RWPE2 (cell line): ENCODE measurements at regions not wholly inside any gene's neighbourhood (a gene's known extent, or its start where the extent isn't known, plus 50 kb on each side); places are given as distances from the start of the nearest gene placed in this dataset.

Experiments
- ATAC-seq: fragments of 200-7000 bp; cut with Tn5 transposase; 3 replicates; pipeline ENCODE4 v1.9.1; 2021; ENCODE audit warnings: low read depth
- DNase-seq: peaks from one replicate; pipeline ENCODE4 v3.0.0-alpha.2; 2020; ENCODE audit warnings: low spot score
- H3K27ac ChIP-seq: fragments of 450-650 bp; 2 replicates; pipeline ENCODE4 v1.5.1; 2017; ENCODE audit warnings: mild to moderate bottlenecking; ENCODE audit not compliant: poor library complexity, severe bottlenecking
- H3K27me3 ChIP-seq: fragments of 250-450 bp; sonication (Bioruptor Pico); 2 replicates; pipeline ENCODE4 v1.5.1; 2021; ENCODE audit warnings: mild to moderate bottlenecking, moderate library complexity; ENCODE audit not compliant: insufficient read depth, poor library complexity, severe bottlenecking
- H3K36me3 ChIP-seq: fragments of 250-450 bp; sonication (Bioruptor Pico); 2 replicates; pipeline ENCODE4 v1.5.1; 2020; ENCODE audit warnings: low read depth, mild to moderate bottlenecking, moderate library complexity
- H3K4me1 ChIP-seq: fragments of 250-450 bp; sonication (Bioruptor Pico); 2 replicates; pipeline ENCODE4 v1.5.1; 2021; ENCODE audit warnings: mild to moderate bottlenecking, moderate library complexity; ENCODE audit not compliant: insufficient read depth, poor library complexity, severe bottlenecking
- H3K4me3 ChIP-seq: fragments of 250-450 bp; sonication (Bioruptor Pico); 2 replicates; pipeline ENCODE4 v1.5.1; 2021; ENCODE audit warnings: mild to moderate bottlenecking, moderate library complexity; ENCODE audit not compliant: severe bottlenecking
- H3K9me3 ChIP-seq: fragments of 250-450 bp; sonication (Bioruptor Pico); 2 replicates; pipeline ENCODE4 v1.5.1; 2021; ENCODE audit warnings: mild to moderate bottlenecking, moderate library complexity; ENCODE audit not compliant: severe bottlenecking
- TF ChIP-seq, protein P1 (sequence below): fragments of 450-650 bp; IDR thresholded peaks from one replicate; pipeline ENCODE4 v1.5.1; 2017; ENCODE audit warnings: mild to moderate bottlenecking, moderate library complexity; ENCODE audit not compliant: poor library complexity, severe bottlenecking

DNA sequence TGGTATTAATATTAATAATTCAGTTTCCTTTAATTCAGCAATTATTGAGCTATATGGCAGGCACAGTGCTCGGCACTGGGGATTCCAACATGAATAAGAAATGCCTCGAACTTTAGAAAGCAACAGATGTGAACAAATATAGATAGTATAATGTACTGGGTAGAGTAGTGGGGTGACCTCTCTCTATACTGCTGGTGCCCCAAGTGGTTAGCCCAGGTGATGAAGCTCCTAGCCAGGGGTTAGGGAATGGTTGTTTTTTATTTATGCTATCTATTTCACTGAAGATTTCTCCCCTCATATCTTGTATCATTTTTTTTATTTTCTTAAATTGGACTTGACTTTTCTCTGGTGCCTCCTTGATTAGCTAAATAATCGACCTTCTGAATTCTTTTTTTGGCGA is 62.1 kb downstream of the BHLHE40 start:
- no peaks in the 10 kb centered on the region for H3K27me3 ChIP-seq
- ATAC-seq (no peak), DNase-seq (no peak)
- H3K4me1 ChIP-seq = no peaks in the 10 kb centered on the region
- TF ChIP-seq, protein P1, sequence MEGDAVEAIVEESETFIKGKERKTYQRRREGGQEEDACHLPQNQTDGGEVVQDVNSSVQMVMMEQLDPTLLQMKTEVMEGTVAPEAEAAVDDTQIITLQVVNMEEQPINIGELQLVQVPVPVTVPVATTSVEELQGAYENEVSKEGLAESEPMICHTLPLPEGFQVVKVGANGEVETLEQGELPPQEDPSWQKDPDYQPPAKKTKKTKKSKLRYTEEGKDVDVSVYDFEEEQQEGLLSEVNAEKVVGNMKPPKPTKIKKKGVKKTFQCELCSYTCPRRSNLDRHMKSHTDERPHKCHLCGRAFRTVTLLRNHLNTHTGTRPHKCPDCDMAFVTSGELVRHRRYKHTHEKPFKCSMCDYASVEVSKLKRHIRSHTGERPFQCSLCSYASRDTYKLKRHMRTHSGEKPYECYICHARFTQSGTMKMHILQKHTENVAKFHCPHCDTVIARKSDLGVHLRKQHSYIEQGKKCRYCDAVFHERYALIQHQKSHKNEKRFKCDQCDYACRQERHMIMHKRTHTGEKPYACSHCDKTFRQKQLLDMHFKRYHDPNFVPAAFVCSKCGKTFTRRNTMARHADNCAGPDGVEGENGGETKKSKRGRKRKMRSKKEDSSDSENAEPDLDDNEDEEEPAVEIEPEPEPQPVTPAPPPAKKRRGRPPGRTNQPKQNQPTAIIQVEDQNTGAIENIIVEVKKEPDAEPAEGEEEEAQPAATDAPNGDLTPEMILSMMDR = no peak
- no peak overlapping the region for H3K4me3 ChIP-seq
- no peaks in the 10 kb centered on the region for H3K36me3 ChIP-seq
- H3K27ac ChIP-seq = no peak overlapping the region
- peaks cover 3% of the 10 kb centered on the region for H3K9me3 ChIP-seq

DNA sequence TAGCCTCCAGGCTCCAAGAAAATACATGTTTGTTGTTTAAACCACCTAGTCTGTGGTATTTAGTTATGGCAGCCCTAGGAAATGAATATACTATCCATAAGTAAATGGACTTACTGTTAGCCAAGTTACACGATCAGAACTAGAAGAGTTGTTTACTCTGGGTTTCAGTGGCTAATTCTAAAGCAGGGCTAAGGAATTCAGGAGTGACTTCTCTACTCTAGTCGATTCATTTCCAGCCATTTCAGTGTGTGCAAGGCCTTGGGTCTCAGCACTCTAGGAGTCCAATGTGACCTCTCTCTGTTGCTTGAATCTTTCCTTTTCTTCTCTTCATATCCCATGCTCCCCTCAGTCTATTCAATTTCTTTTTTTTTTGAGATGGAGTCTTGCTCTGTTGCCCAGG is 66.7 kb downstream of the BHLHE40 start:
- no peaks in the 10 kb centered on the region for H3K4me1 ChIP-seq
- H3K36me3 ChIP-seq = no peaks in the 10 kb centered on the region
- peaks cover 3% of the 10 kb centered on the region for H3K9me3 ChIP-seq
- ATAC-seq = no peak; the same call in 2 of the 3 replicates
- no peaks in the 10 kb centered on the region for H3K27me3 ChIP-seq
- TF ChIP-seq, protein P1 = no peak
- H3K27ac ChIP-seq = no peak overlapping the region
- DNase-seq = no peak
- no peak overlapping the region for H3K4me3 ChIP-seq

DNA sequence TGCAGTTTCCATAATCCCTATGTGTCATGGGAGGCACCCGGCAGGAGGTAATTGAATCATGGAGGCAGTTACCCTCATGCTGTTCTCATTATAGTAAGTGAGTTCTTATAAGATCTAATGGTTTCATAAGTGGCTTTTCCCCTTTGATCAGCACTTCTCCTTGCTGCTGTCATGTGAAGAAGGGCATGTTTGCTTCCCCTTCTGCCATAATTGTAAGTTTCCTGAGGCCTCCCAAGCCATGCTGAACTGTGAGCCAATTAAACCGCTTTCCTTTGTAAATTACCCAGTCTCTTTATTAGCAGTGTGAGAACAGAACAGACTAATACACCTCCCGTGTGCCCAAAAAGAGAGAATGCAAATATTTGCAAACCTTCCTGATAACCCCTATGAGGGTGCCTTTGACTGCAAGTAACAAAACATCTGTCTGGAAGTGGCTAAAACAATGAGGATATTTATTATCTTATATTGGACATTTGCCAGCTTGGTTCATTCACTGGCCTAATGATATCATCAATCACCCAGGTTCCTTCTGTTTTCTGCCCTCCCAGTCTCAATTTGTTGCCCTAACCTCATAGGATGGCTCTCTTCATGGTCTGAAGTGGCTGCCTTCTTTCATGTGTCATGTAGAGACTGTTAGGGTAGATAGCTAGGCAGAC is 68.7 kb downstream of the BHLHE40 start:
- no peak for ATAC-seq

DNA sequence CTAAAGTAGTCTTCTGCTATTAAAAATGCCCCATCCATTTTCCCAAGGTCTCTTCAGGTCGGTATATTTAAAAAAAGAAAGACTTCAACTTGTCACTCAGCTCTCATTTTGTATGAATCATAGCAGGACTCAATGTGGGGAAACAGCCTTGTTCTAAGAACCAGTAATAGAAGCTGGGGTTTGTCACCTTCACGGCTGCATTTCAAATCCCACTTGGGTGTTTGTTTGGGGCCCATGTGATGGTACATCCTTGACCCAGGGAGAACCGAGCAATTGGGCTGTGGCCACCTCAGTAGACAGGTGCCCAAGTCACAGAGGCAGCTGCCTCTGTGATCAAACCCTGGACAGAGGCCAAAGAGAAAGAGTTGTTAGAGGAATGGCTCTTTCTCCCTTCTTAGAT is 70.3 kb upstream of the ARL8B start:
- ATAC-seq = no peak
- no peaks in the 10 kb centered on the region for H3K27me3 ChIP-seq
- TF ChIP-seq, protein P1 = no peak
- H3K4me1 ChIP-seq = peaks cover 9% of the 10 kb centered on the region
- no peaks in the 10 kb centered on the region for H3K9me3 ChIP-seq
- no peak overlapping the region for H3K4me3 ChIP-seq
- no peaks in the 10 kb centered on the region for H3K36me3 ChIP-seq
- no peak for DNase-seq
- no peak overlapping the region for H3K27ac ChIP-seq

More for the DNA sequence above, 68.7 kb downstream of the BHLHE40 start:
- H3K4me1 ChIP-seq = peaks cover 3% of the 10 kb centered on the region
- DNase-seq = no peak
- H3K9me3 ChIP-seq = peaks cover 3% of the 10 kb centered on the region
- H3K27me3 ChIP-seq = no peaks in the 10 kb centered on the region
- no peak overlapping the region for H3K27ac ChIP-seq
- no peaks in the 10 kb centered on the region for H3K36me3 ChIP-seq
- H3K4me3 ChIP-seq = no peak overlapping the region
- TF ChIP-seq, protein P1 = no peak

DNA sequence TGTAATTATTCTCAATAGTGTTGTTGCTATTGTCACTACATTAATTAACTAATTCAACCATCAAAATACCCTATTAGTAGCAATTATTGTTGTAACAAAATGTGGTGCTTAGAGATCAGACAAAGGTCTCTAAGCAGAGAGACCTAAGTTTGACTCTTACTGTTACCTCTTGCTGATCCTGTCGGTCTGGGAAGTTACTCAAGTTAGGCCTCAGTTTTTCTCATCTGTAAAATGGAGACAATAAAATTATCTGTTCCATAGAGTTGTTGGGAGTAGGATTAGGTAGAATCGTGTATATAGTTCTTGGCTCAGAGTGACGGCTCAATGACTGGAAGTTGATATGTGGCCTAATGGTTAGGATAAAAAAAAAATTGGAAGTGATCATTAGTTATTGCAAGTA is 69.8 kb upstream of the ARL8B start:
- H3K4me3 ChIP-seq = no peak overlapping the region
- no peaks in the 10 kb centered on the region for H3K9me3 ChIP-seq
- peaks cover 9% of the 10 kb centered on the region for H3K4me1 ChIP-seq
- TF ChIP-seq, protein P1 = no peak
- H3K27me3 ChIP-seq = no peaks in the 10 kb centered on the region
- H3K27ac ChIP-seq = no peak overlapping the region
- DNase-seq (no peak), ATAC-seq (no peak)
- H3K36me3 ChIP-seq = no peaks in the 10 kb centered on the region
